HG03460 (cell line): ENCODE measurements at regions not wholly inside any gene's neighbourhood (a gene's known extent, or its start where the extent isn't known, plus 50 kb on each side); places are given as distances from the start of the nearest gene placed in this dataset.

Source experiments
- ATAC-seq: cut with Tn5 transposase; IDR thresholded peaks from one replicate; pipeline ENCODE4 v1.9.1; 2021; ENCODE audit not compliant: unreplicated experiment

- ATAC-seq: no peak
Observed at GRCh38 chr16:73544826-73545225, 496.9 kb upstream of the ZFHX3 start.

- ATAC-seq: no peak
Observed at GRCh38 chr16:73543970-73544599, 496.2 kb upstream of the ZFHX3 start.

GRCh38 chr16:73543331-73543969, 495.5 kb upstream of the ZFHX3 start:
- no peak for ATAC-seq

- ATAC-seq: no peak
Observed at GRCh38 chr16:73542885-73543284, 495.0 kb upstream of the ZFHX3 start.

GRCh38 chr16:73537921-73538320, 490.0 kb upstream of the ZFHX3 start:
- ATAC-seq: no peak

- no peak for ATAC-seq
Observed at GRCh38 chr16:73536931-73537330, 489.0 kb upstream of the ZFHX3 start.

- ATAC-seq: no peak
Observed at GRCh38 chr16:73531021-73531420, 483.1 kb upstream of the ZFHX3 start.

- ATAC-seq: no peak
Observed at GRCh38 chr16:73530529-73530928, 482.6 kb upstream of the ZFHX3 start.

- no peak for ATAC-seq
Observed at GRCh38 chr16:73529303-73530012, 481.5 kb upstream of the ZFHX3 start.

- no peak for ATAC-seq
Observed at GRCh38 chr16:73527187-73527586, 479.3 kb upstream of the ZFHX3 start.

- no peak for ATAC-seq
Observed at GRCh38 chr16:73526011-73526804, 478.3 kb upstream of the ZFHX3 start.

GRCh38 chr16:73523209-73523608, 475.3 kb upstream of the ZFHX3 start:
- ATAC-seq: no peak

GRCh38 chr16:73521499-73521898, 473.6 kb upstream of the ZFHX3 start:
- no peak for ATAC-seq

- no peak for ATAC-seq
Observed at GRCh38 chr16:73515616-73516015, 467.7 kb upstream of the ZFHX3 start.

GRCh38 chr16:73510852-73511251, 462.9 kb upstream of the ZFHX3 start:
- no peak for ATAC-seq

GRCh38 chr16:73506568-73507056, 458.7 kb upstream of the ZFHX3 start:
- ATAC-seq: no peak

GRCh38 chr16:73505577-73505976, 457.6 kb upstream of the ZFHX3 start:
- ATAC-seq: no peak

GRCh38 chr16:73504591-73505575, 457.0 kb upstream of the ZFHX3 start:
- ATAC-seq: no peak

GRCh38 chr16:73503093-73503492, 455.2 kb upstream of the ZFHX3 start:
- no peak for ATAC-seq

- no peak for ATAC-seq
Observed at GRCh38 chr16:73499276-73499675, 451.3 kb upstream of the ZFHX3 start.
